Activated B cell treated with CpG ODN at 0.5 μM for 24 hours (primary cell): ENCODE measurements at regions not wholly inside any gene's neighbourhood (a gene's known extent, or its start where the extent isn't known, plus 50 kb on each side); places are given as distances from the start of the nearest gene placed in this dataset.

Source experiments
- ATAC-seq: fragments of 200-7000 bp; cut with Tn5 transposase; one replicate; pipeline ENCODE4 v1.10.0; 2021; ENCODE audit warnings: low read depth, mild to moderate bottlenecking, moderate library complexity
- CTCF ChIA-PET: fragments of 350-600 bp; sonication (Branson Sonifier 250); formaldehyde crosslinking; loops from one replicate; lab custom pipeline; 2021; ENCODE audit warnings: antibody characterized with exemption; lab: Charles Lee
- POLR2A ChIA-PET: fragments of 350-600 bp; sonication (Branson Sonifier 250); formaldehyde crosslinking; loops from one replicate; lab custom pipeline; 2021; ENCODE audit warnings: antibody characterized with exemption; lab: Charles Lee
- DNase-seq: peaks from one replicate; pipeline ENCODE4 v3.0.0; 2022
- H3K27ac Mint-ChIP-seq: one replicate; pipeline ENCODE4 v1.8.0; 2020; ENCODE audit warnings: mixed read lengths
- H3K27me3 Mint-ChIP-seq: one replicate; pipeline ENCODE4 v1.8.0; 2021; ENCODE audit warnings: mixed read lengths
- H3K36me3 Mint-ChIP-seq: one replicate; pipeline ENCODE4 v1.8.0; 2021; ENCODE audit warnings: low read depth, mixed read lengths
- H3K4me1 Mint-ChIP-seq: one replicate; pipeline ENCODE4 v1.8.0; 2021; ENCODE audit warnings: mixed read lengths
- H3K4me3 Mint-ChIP-seq: one replicate; pipeline ENCODE4 v1.8.0; 2020; ENCODE audit warnings: mild to moderate bottlenecking, mixed read lengths
- H3K9me3 Mint-ChIP-seq: one replicate; pipeline ENCODE4 v1.8.0; 2020; ENCODE audit warnings: mixed read lengths
- CTCF ChIP-seq: fragments of 200-600 bp; IDR thresholded peaks from one replicate; pipeline ENCODE4 v1.8.0; 2022; ENCODE audit warnings: antibody characterized with exemption, mild to moderate bottlenecking
- intact Hi-C: fragments of 100-400 bp; cut with micrococcal nuclease; formaldehyde crosslinking; loops from one replicate; pipeline ENCODE4 v1.15.1; 2024

- POLR2A ChIA-PET = no interaction called here
- intact Hi-C loops = no loop called here
- DNase-seq (no peak), ATAC-seq (no peak)
- no peak overlapping the region for H3K4me3 Mint-ChIP-seq
- CTCF ChIA-PET = no interaction called here
- TF ChIP-seq CTCF = no peak
- H3K4me1 Mint-ChIP-seq = no peaks in the 10 kb centered on the region
- H3K9me3 Mint-ChIP-seq = peaks cover 28% of the 10 kb centered on the region
- no peak overlapping the region for H3K27ac Mint-ChIP-seq
- H3K27me3 Mint-ChIP-seq = peaks cover 12% of the 10 kb centered on the region
- no peaks in the 10 kb centered on the region for H3K36me3 Mint-ChIP-seq
These were observed 104.9 kb downstream of the ATP23 start for GRCh38 chr12:58046271-58046670.

DNA sequence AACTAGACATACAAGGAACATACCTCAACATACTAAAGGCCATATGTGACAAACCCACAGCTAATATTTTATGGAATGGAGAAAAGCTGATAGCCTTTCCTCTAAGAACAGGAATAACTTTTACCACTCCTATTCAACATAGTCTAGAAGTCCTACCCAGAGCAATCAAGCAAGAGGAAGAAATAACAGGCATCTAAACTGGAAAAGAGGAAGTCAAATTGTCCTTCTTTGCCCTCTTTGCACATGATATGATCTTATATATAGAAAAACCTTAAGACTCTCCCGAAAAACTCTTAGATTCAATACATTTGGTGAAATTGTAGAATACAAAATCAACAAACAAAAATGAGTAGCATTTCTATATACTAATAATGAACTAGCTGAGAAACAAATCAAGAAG lies 110.0 kb downstream of the ATP23 start:
- H3K36me3 Mint-ChIP-seq = no peaks in the 10 kb centered on the region
- no peaks in the 10 kb centered on the region for H3K4me1 Mint-ChIP-seq
- peaks cover 20% of the 10 kb centered on the region for H3K9me3 Mint-ChIP-seq
- H3K27me3 Mint-ChIP-seq = peaks cover 3% of the 10 kb centered on the region
- no peak for TF ChIP-seq CTCF
- H3K27ac Mint-ChIP-seq = no peak overlapping the region
- intact Hi-C loops = no loop called here
- CTCF ChIA-PET = no interaction called here
- no peak for DNase-seq
- ATAC-seq = no peak
- H3K4me3 Mint-ChIP-seq = no peak overlapping the region
- POLR2A ChIA-PET = no interaction called here

- no peaks in the 10 kb centered on the region for H3K36me3 Mint-ChIP-seq
- intact Hi-C loops = no loop called here
- H3K27ac Mint-ChIP-seq = no peak overlapping the region
- H3K4me1 Mint-ChIP-seq = no peaks in the 10 kb centered on the region
- H3K4me3 Mint-ChIP-seq = no peak overlapping the region
- H3K9me3 Mint-ChIP-seq = peaks cover 3% of the 10 kb centered on the region
- CTCF ChIA-PET = no interaction called here
- TF ChIP-seq CTCF = no peak
- no peak for ATAC-seq
- peaks cover 5% of the 10 kb centered on the region for H3K27me3 Mint-ChIP-seq
- POLR2A ChIA-PET = no interaction called here
- DNase-seq = no peak
These were observed 123.3 kb downstream of the ATP23 start for GRCh38 chr12:58064666-58065065.

- CTCF ChIA-PET = no interaction called here
- H3K9me3 Mint-ChIP-seq = no peaks in the 10 kb centered on the region
- H3K4me3 Mint-ChIP-seq = no peak overlapping the region
- no peaks in the 10 kb centered on the region for H3K4me1 Mint-ChIP-seq
- ATAC-seq (no peak), DNase-seq (no peak)
- TF ChIP-seq CTCF = no peak
- H3K27me3 Mint-ChIP-seq = no peaks in the 10 kb centered on the region
- intact Hi-C loops = no loop called here
- H3K36me3 Mint-ChIP-seq = no peaks in the 10 kb centered on the region
- H3K27ac Mint-ChIP-seq = no peak overlapping the region
- POLR2A ChIA-PET = no interaction called here
These were observed 124.9 kb downstream of the ATP23 start for GRCh38 chr12:58066296-58066695.

DNA sequence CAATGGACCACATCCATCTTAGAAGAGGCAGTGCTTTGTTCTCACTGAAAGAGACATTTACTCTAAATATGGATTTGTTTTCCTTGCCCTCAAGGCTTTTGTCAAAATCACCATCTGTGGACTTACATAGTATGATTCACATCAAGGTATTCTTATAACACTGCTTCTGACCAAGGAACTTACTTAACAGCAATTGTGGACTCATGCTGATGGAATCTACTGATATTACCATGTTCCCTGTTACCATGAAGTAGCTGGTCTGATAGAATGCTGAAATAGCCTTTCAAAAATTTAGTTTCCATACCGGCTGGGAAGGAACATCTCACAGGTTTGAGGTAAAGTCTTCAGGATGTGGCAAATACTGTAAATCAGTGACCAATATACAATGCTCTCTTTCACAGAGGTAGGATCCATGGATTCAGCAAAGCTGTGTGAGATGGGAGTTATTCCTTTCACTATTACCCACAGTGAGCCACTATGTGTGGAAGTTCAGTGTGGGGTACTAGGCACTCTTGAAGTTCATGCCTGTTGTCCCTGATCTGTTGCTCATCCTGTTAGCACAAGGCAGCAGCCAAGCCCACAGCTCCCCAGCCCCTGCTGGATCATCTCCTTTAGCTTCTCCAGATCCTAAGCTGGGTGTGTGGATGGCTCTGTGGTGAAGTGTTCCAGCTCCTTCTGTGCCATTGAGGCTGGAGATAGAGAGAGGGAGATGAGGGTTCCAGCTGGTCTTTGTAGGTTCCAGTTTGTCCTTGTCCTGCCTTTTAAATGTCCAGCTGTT lies 126.4 kb downstream of the ATP23 start:
- CTCF ChIA-PET = no interaction called here
- DNase-seq (no peak), ATAC-seq (no peak)
- H3K4me3 Mint-ChIP-seq = no peak overlapping the region
- H3K9me3 Mint-ChIP-seq = no peaks in the 10 kb centered on the region
- intact Hi-C loops = no loop called here
- peaks cover 2% of the 10 kb centered on the region for H3K27me3 Mint-ChIP-seq
- POLR2A ChIA-PET = no interaction called here
- no peak for TF ChIP-seq CTCF
- H3K4me1 Mint-ChIP-seq = no peaks in the 10 kb centered on the region
- H3K27ac Mint-ChIP-seq = no peak overlapping the region
- no peaks in the 10 kb centered on the region for H3K36me3 Mint-ChIP-seq
